NT2/D1 (cell line): ENCODE measurements at regions not wholly inside any gene's neighbourhood (a gene's known extent, or its start where the extent isn't known, plus 50 kb on each side); places are given as distances from the start of the nearest gene placed in this dataset.

ENCODE experiments used
- DNase-seq: peaks from one replicate; pipeline ENCODE4 v3.0.0-alpha.2; 2011; ENCODE audit warnings: low read depth, low spot score
- H3K27me3 ChIP-seq: 2 replicates; pipeline ENCODE4 v1.6.0; 2011; ENCODE audit warnings: mild to moderate bottlenecking; ENCODE audit not compliant: insufficient read length, insufficient read depth
- H3K36me3 ChIP-seq: 2 replicates; pipeline ENCODE4 v1.6.1; 2011; ENCODE audit warnings: mild to moderate bottlenecking, low read length, mixed read lengths; ENCODE audit not compliant: insufficient read depth, insufficient read length
- H3K4me1 ChIP-seq: 2 replicates; pipeline ENCODE4 v1.5.1; 2011; ENCODE audit not compliant: insufficient read depth, insufficient read length
- H3K4me3 ChIP-seq: 2 replicates; pipeline ENCODE4 v1.5.1; 2011; ENCODE audit warnings: low read depth; ENCODE audit not compliant: insufficient read length
- H3K9ac ChIP-seq: 2 replicates; pipeline ENCODE4 v1.6.0; 2011; ENCODE audit warnings: low read depth; ENCODE audit not compliant: insufficient read length
- H3K9me3 ChIP-seq: 2 replicates; pipeline ENCODE4 v1.5.1; 2011; ENCODE audit warnings: mild to moderate bottlenecking, low read length; ENCODE audit not compliant: insufficient read depth
- SUZ12 ChIP-seq: IDR thresholded peaks from 2 replicates; pipeline ENCODE4 v1.6.1; 2011; ENCODE audit not compliant: insufficient read length, insufficient read depth; ENCODE audit errors: extremely low read depth
- YY1 ChIP-seq: IDR thresholded peaks from 2 replicates; pipeline ENCODE4 v1.6.1; 2011; ENCODE audit not compliant: insufficient read length, insufficient read depth
- ZNF274 ChIP-seq: IDR thresholded peaks from 2 replicates; pipeline ENCODE4 v1.6.1; 2011; ENCODE audit warnings: mild to moderate bottlenecking, low read depth, low read length

- H3K36me3 ChIP-seq = no peaks in the 10 kb centered on the region
- no peak for DNase-seq
- no peaks in the 10 kb centered on the region for H3K27me3 ChIP-seq
- no peak overlapping the region for H3K4me3 ChIP-seq
- no peaks in the 10 kb centered on the region for H3K4me1 ChIP-seq
- H3K9me3 ChIP-seq = no peaks in the 10 kb centered on the region
- TF ChIP-seq YY1 = no peak
- TF ChIP-seq ZNF274 = no peak
- no peak for TF ChIP-seq SUZ12
- H3K9ac ChIP-seq = no peak overlapping the region
These were observed 92.5 kb upstream of the ABI3BP start for GRCh38 chr3:101085752-101086151.

GRCh38 chr3:101084404-101084803 lies 91.2 kb upstream of the ABI3BP start:
- TF ChIP-seq YY1 (no peak), SUZ12 (no peak), ZNF274 (no peak)
- Histone ChIP-seq H3K27me3 (no peaks in the 10 kb centered on the region), H3K4me3 (no peak overlapping the region), H3K9ac (no peak overlapping the region), H3K36me3 (no peaks in the 10 kb centered on the region), H3K4me1 (no peaks in the 10 kb centered on the region), H3K9me3 (no peaks in the 10 kb centered on the region)
- no peak for DNase-seq

- DNase-seq = no peak
- Histone ChIP-seq H3K27me3 (no peaks in the 10 kb centered on the region), H3K9me3 (no peaks in the 10 kb centered on the region), H3K36me3 (no peaks in the 10 kb centered on the region), H3K9ac (no peak overlapping the region), H3K4me3 (no peak overlapping the region), H3K4me1 (no peaks in the 10 kb centered on the region)
- TF ChIP-seq ZNF274 (no peak), YY1 (no peak), SUZ12 (no peak)
These were observed 88.8 kb upstream of the ABI3BP start for GRCh38 chr3:101081999-101082398.

- no peak for TF ChIP-seq YY1
- no peak for TF ChIP-seq ZNF274
- TF ChIP-seq SUZ12 = no peak
- no peak overlapping the region for H3K4me3 ChIP-seq
- no peak for DNase-seq
- H3K9ac ChIP-seq = no peak overlapping the region
- no peaks in the 10 kb centered on the region for H3K27me3 ChIP-seq
- no peaks in the 10 kb centered on the region for H3K9me3 ChIP-seq
- H3K4me1 ChIP-seq = no peaks in the 10 kb centered on the region
- no peaks in the 10 kb centered on the region for H3K36me3 ChIP-seq
These were observed 88.2 kb upstream of the ABI3BP start for GRCh38 chr3:101081446-101081845.

DNA sequence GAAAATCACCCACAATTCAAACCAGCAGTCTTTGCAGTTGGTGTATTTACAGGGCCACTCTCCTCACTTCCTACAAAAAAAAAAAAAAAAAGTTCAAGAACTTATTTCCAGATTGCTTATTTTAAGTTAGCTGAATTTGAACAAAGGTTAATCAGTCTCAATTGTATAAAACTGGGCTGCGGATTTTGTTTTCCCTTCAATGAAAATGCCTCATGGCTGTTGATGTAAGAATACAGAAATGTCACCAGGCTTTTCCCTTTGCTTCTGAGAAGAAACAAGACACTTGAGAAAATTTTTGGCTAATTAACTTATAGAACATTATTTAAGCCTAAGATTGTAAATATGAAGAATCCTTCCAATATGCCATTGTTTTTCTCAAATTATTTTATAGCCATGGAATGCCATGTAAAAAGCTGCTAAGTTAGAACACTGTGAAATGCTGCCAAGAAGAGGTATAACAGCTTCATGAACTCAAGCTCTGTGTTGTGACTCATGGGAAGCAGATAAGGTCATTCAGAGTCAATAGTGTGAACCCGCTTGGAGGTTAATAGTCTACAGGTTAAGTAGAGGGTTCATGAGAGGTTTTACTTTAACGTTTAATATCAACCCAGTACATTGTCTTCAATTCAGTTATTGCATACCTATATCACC lies 84.3 kb upstream of the ABI3BP start:
- Histone ChIP-seq H3K9ac (no peak overlapping the region), H3K9me3 (peaks cover 10% of the 10 kb centered on the region; the same call in 1 of the 2 replicates), H3K36me3 (no peaks in the 10 kb centered on the region), H3K4me3 (no peak overlapping the region), H3K27me3 (no peaks in the 10 kb centered on the region), H3K4me1 (no peaks in the 10 kb centered on the region)
- TF ChIP-seq SUZ12 (no peak), ZNF274 (no peak), YY1 (no peak)
- DNase-seq = no peak

- Histone ChIP-seq H3K4me3 (no peak overlapping the region), H3K9me3 (peaks cover 10% of the 10 kb centered on the region; the same call in 1 of the 2 replicates), H3K27me3 (no peaks in the 10 kb centered on the region), H3K36me3 (no peaks in the 10 kb centered on the region), H3K9ac (no peak overlapping the region), H3K4me1 (no peaks in the 10 kb centered on the region)
- TF ChIP-seq ZNF274 = no peak
- no peak for DNase-seq
These were observed 81.3 kb upstream of the ABI3BP start for GRCh38 chr3:101074518-101074917.

DNA sequence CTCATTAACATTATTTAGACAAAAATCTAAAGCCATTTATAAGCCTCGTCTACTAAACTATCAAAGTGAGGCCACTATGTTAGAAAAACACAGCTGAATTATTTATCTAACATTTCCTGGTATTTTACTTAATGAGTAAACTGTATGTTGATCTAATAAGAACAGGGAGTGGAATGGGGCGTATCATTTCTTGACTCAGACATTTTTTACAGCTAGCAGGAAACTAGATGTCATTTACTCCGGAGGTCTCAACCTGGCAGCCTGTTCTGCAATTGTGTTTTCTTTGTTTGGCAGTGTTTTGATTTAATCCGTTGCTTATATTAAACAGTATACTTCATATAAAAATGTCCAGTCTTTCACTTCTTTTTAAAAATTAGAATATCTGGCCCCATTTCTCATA lies 79.1 kb upstream of the ABI3BP start:
- no peak overlapping the region for H3K9ac ChIP-seq
- H3K27me3 ChIP-seq = no peaks in the 10 kb centered on the region
- H3K9me3 ChIP-seq = peaks cover 10% of the 10 kb centered on the region; the same call in 1 of the 2 replicates
- no peaks in the 10 kb centered on the region for H3K4me1 ChIP-seq
- no peak for DNase-seq
- H3K4me3 ChIP-seq = no peak overlapping the region
- TF ChIP-seq SUZ12 (no peak), ZNF274 (no peak), YY1 (no peak)
- no peaks in the 10 kb centered on the region for H3K36me3 ChIP-seq

DNA sequence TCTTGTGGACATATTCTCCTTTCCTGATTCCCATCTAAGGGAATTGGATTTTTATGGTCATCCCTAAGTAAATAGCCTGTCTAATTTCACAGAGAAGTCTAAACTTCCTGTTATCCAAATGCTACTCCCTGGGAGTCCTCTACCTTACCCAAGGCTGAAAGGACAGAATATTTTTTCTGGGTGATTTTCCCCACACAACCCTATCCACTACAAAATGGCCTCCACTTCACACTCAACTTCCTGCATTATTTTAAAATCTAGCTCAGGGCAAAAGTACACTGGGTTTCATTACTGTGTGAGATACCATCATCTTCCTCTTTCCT lies 77.5 kb upstream of the ABI3BP start:
- Histone ChIP-seq H3K9me3 (peaks cover 10% of the 10 kb centered on the region; the same call in 1 of the 2 replicates), H3K9ac (no peak overlapping the region), H3K27me3 (no peaks in the 10 kb centered on the region), H3K4me3 (no peak overlapping the region), H3K4me1 (no peaks in the 10 kb centered on the region), H3K36me3 (no peaks in the 10 kb centered on the region)
- TF ChIP-seq SUZ12 = no peak
- TF ChIP-seq ZNF274 = no peak
- TF ChIP-seq YY1 = no peak
- no peak for DNase-seq
